SK-N-SH treated with all-trans-retinoic acid at 6 μM for 48 hours (cell line): ENCODE measurements at regions not wholly inside any gene's neighbourhood (a gene's known extent, or its start where the extent isn't known, plus 50 kb on each side); places are given as distances from the start of the nearest gene placed in this dataset.

Source experiments
- ATAC-seq: fragments of 200-7000 bp; cut with Tn5 transposase; 3 replicates; pipeline ENCODE4 v1.9.1; 2020; ENCODE audit warnings: mild to moderate bottlenecking, moderate library complexity
- ARNTL ChIP-seq: fragments of 450-650 bp; formaldehyde crosslinking; IDR thresholded peaks from 2 replicates; pipeline ENCODE4 v1.5.0; 2020; ENCODE audit warnings: low read depth, mild to moderate bottlenecking, moderate library complexity, borderline replicate concordance
- BACH2 ChIP-seq: fragments of 250-450 bp; sonication (Bioruptor Pico); IDR thresholded peaks from 2 replicates; pipeline ENCODE4 v1.9.0; 2021; ENCODE audit warnings: mild to moderate bottlenecking, borderline replicate concordance
- CREB5 ChIP-seq: fragments of 250-450 bp; sonication (Bioruptor Pico); IDR thresholded peaks from 2 replicates; pipeline ENCODE4 v1.5.1; 2020; ENCODE audit warnings: low read depth, mild to moderate bottlenecking, moderate library complexity
- CSDC2 ChIP-seq: fragments of 250-450 bp; sonication (Bioruptor Pico); IDR thresholded peaks from 2 replicates; pipeline ENCODE4 v1.5.0; 2020; ENCODE audit warnings: mild to moderate bottlenecking, moderate library complexity
- CSRNP3 ChIP-seq: fragments of 250-450 bp; sonication (Bioruptor Pico); IDR thresholded peaks from 2 replicates; pipeline ENCODE4 v1.5.1; 2021; ENCODE audit warnings: mild to moderate bottlenecking, moderate library complexity
- ESRRG ChIP-seq: fragments of 250-450 bp; sonication (Bioruptor Pico); IDR thresholded peaks from 2 replicates; pipeline ENCODE4 v1.6.1; 2021; ENCODE audit warnings: mild to moderate bottlenecking
- GLIS3 ChIP-seq: fragments of 250-450 bp; sonication (Bioruptor Pico); IDR thresholded peaks from 2 replicates; pipeline ENCODE4 v1.5.0; 2020; ENCODE audit warnings: mild to moderate bottlenecking, moderate library complexity
- ISL1 ChIP-seq: fragments of 250-450 bp; sonication (Bioruptor Pico); IDR thresholded peaks from 2 replicates; pipeline ENCODE4 v2.1.2; 2022; ENCODE audit warnings: mild to moderate bottlenecking, moderate library complexity
- OSR1 ChIP-seq: fragments of 250-450 bp; sonication (Bioruptor Pico); IDR thresholded peaks from 2 replicates; pipeline ENCODE4 v1.8.0; 2022; ENCODE audit warnings: moderate library complexity, mild to moderate bottlenecking, inconsistent platforms
- POU6F1 ChIP-seq: fragments of 250-450 bp; sonication (Bioruptor Pico); IDR thresholded peaks from 2 replicates; pipeline ENCODE4 v1.8.0; 2021; ENCODE audit warnings: low read depth, mild to moderate bottlenecking, moderate library complexity, borderline replicate concordance
- PPARA ChIP-seq: fragments of 250-450 bp; sonication (Bioruptor Pico); IDR thresholded peaks from 2 replicates; pipeline ENCODE4 v1.5.0; 2020; ENCODE audit warnings: mild to moderate bottlenecking, borderline replicate concordance
- RARB ChIP-seq: fragments of 250-450 bp; sonication (Bioruptor Pico); IDR thresholded peaks from 2 replicates; pipeline ENCODE4 v1.8.0; 2021; ENCODE audit warnings: mild to moderate bottlenecking, moderate library complexity
- TCF4 ChIP-seq: fragments of 250-450 bp; sonication (Bioruptor Pico); IDR thresholded peaks from 2 replicates; pipeline ENCODE4 v1.8.0; 2021; ENCODE audit warnings: mild to moderate bottlenecking, moderate library complexity, borderline replicate concordance
- TSHZ2 ChIP-seq: fragments of 250-450 bp; sonication (Bioruptor Pico); IDR thresholded peaks from 2 replicates; pipeline ENCODE4 v1.5.0; 2020; ENCODE audit warnings: mild to moderate bottlenecking, moderate library complexity
- ZC3H10 ChIP-seq: fragments of 250-450 bp; sonication (Bioruptor Pico); IDR thresholded peaks from 2 replicates; pipeline ENCODE4 v1.5.1; 2021; ENCODE audit warnings: mild to moderate bottlenecking, moderate library complexity
- ZFP30 ChIP-seq: fragments of 450-650 bp; formaldehyde crosslinking; IDR thresholded peaks from 2 replicates; pipeline ENCODE4 v1.5.0; 2022; ENCODE audit warnings: mild to moderate bottlenecking, moderate library complexity
- ZNF70 ChIP-seq: fragments of 450-650 bp; formaldehyde crosslinking; IDR thresholded peaks from 2 replicates; pipeline ENCODE4 v1.5.0; 2020; ENCODE audit warnings: mild to moderate bottlenecking, moderate library complexity

- ATAC-seq: no peak
- TF ChIP-seq ESRRG (CRISPR knock-in tag): no peak
- TF ChIP-seq ZC3H10 (CRISPR knock-in tag): no peak
- no peak for TF ChIP-seq TSHZ2 (CRISPR knock-in tag)
- no peak for TF ChIP-seq TCF4
- no peak for TF ChIP-seq ZFP30 (CRISPR knock-in tag)
- no peak for TF ChIP-seq RARB (CRISPR knock-in tag)
- TF ChIP-seq ARNTL (CRISPR knock-in tag): no peak
- TF ChIP-seq OSR1: no peak
- no peak for TF ChIP-seq ISL1 (CRISPR knock-in tag)
- no peak for TF ChIP-seq CSDC2
- no peak for TF ChIP-seq BACH2 (CRISPR knock-in tag)
- no peak for TF ChIP-seq CSRNP3
- no peak for TF ChIP-seq PPARA
- TF ChIP-seq ZNF70 (CRISPR knock-in tag): no peak
Measured at GRCh38 chr6:133767357-133767970, 121.4 kb upstream of the TCF21 start.

- ATAC-seq: no peak
- TF ChIP-seq GLIS3 (CRISPR knock-in tag) (no peak), POU6F1 (CRISPR knock-in tag) (no peak), TSHZ2 (CRISPR knock-in tag) (no peak), ZNF70 (CRISPR knock-in tag) (no peak)
Measured at GRCh38 chr6:133768656-133769295, 120.1 kb upstream of the TCF21 start.

GRCh38 chr6:133769463-133769862 lies 119.5 kb upstream of the TCF21 start:
- no peak for ATAC-seq
- TF ChIP-seq POU6F1 (CRISPR knock-in tag) (no peak), CREB5 (no peak), TSHZ2 (CRISPR knock-in tag) (no peak), ESRRG (CRISPR knock-in tag) (no peak), TCF4 (no peak), OSR1 (no peak), CSDC2 (no peak), PPARA (no peak), ARNTL (CRISPR knock-in tag) (no peak), CSRNP3 (no peak), RARB (CRISPR knock-in tag) (no peak), ZNF70 (CRISPR knock-in tag) (no peak), BACH2 (CRISPR knock-in tag) (no peak)
